H9 (cell line): ENCODE measurements at regions not wholly inside any gene's neighbourhood (a gene's known extent, or its start where the extent isn't known, plus 50 kb on each side); places are given as distances from the start of the nearest gene placed in this dataset.

Experiments
- DNase-seq: peaks from one replicate; pipeline ENCODE4 v3.0.0-alpha.2; 2017
- H2AFZ ChIP-seq: one replicate; pipeline ENCODE4 v1.6.1; 2013; ENCODE audit warnings: mild to moderate bottlenecking, low read length, control low read depth, moderate library complexity
- H2AK5ac ChIP-seq: 2 replicates; pipeline ENCODE4 v1.6.1; 2013; ENCODE audit warnings: low read length, control low read depth, mixed read lengths; ENCODE audit not compliant: insufficient read length
- H2BK120ac ChIP-seq: one replicate; pipeline ENCODE4 v1.6.1; 2013; ENCODE audit warnings: low read depth, mild to moderate bottlenecking, low read length, control low read depth, inconsistent platforms; ENCODE audit not compliant: poor library complexity, severe bottlenecking
- H2BK12ac ChIP-seq: 2 replicates; pipeline ENCODE4 v1.6.1; 2013; ENCODE audit warnings: low read length, control low read depth, mixed read lengths, low read depth; ENCODE audit not compliant: insufficient read length
- H2BK15ac ChIP-seq: 2 replicates; pipeline ENCODE4 v1.6.1; 2013; ENCODE audit warnings: low read depth, low read length, control low read depth
- H2BK20ac ChIP-seq: one replicate; pipeline ENCODE4 v1.6.1; 2013; ENCODE audit warnings: low read depth, mild to moderate bottlenecking, low read length, control low read depth, inconsistent platforms; ENCODE audit not compliant: poor library complexity, severe bottlenecking
- H2BK5ac ChIP-seq: 2 replicates; pipeline ENCODE4 v1.6.1; 2013; ENCODE audit warnings: low read length, control low read depth, mixed read lengths; ENCODE audit not compliant: insufficient read length
- H3K14ac ChIP-seq: 2 replicates; pipeline ENCODE4 v1.6.1; 2013; ENCODE audit warnings: low read length, control low read depth; ENCODE audit not compliant: insufficient read depth
- H3K18ac ChIP-seq: 2 replicates; pipeline ENCODE4 v1.6.1; 2013; ENCODE audit warnings: low read depth, mild to moderate bottlenecking, mixed read lengths, low read length, control low read depth; ENCODE audit not compliant: insufficient read length
- H3K23ac ChIP-seq: 2 replicates; pipeline ENCODE4 v1.6.1; 2013; ENCODE audit warnings: low read length, control low read depth, mixed read lengths, low read depth; ENCODE audit not compliant: insufficient read length
- H3K23me2 ChIP-seq: 2 replicates; pipeline ENCODE4 v1.6.1; 2013; ENCODE audit warnings: low read depth, mild to moderate bottlenecking, mixed read lengths, low read length, control low read depth; ENCODE audit not compliant: insufficient read length, poor library complexity, severe bottlenecking
- H3K27ac ChIP-seq: 2 replicates; pipeline ENCODE4 v1.5.1; 2013; ENCODE audit warnings: low read length, control low read depth, mixed read lengths, low read depth; ENCODE audit not compliant: insufficient read length
- H3K27me3 ChIP-seq: 2 replicates; pipeline ENCODE4 v1.6.1; 2013; ENCODE audit warnings: low read length, control low read depth, inconsistent platforms; ENCODE audit not compliant: insufficient read depth
- H3K4ac ChIP-seq: 2 replicates; pipeline ENCODE4 v1.6.1; 2013; ENCODE audit warnings: low read depth, mild to moderate bottlenecking, control low read depth, inconsistent platforms, low read length, moderate library complexity
- H3K4me1 ChIP-seq: 2 replicates; pipeline ENCODE4 v1.6.1; 2013; ENCODE audit warnings: low read length, control low read depth, inconsistent platforms; ENCODE audit not compliant: insufficient read depth
- H3K4me2 ChIP-seq: 2 replicates; pipeline ENCODE4 v1.6.1; 2013; ENCODE audit warnings: low read length, control low read depth, mixed read lengths; ENCODE audit not compliant: insufficient read length, insufficient read depth
- H3K56ac ChIP-seq: 2 replicates; pipeline ENCODE4 v1.6.1; 2013; ENCODE audit warnings: low read depth, mild to moderate bottlenecking, mixed read lengths, low read length, control low read depth; ENCODE audit not compliant: insufficient read length
- H3K79me1 ChIP-seq: 2 replicates; pipeline ENCODE4 v1.6.1; 2013; ENCODE audit warnings: low read depth, mild to moderate bottlenecking, moderate library complexity, low read length, control low read depth, inconsistent platforms; ENCODE audit not compliant: insufficient read depth, poor library complexity, severe bottlenecking
- H3K79me2 ChIP-seq: 2 replicates; pipeline ENCODE4 v1.6.1; 2013; ENCODE audit warnings: low read length, control low read depth, inconsistent platforms; ENCODE audit not compliant: insufficient read depth
- H3K9ac ChIP-seq: 2 replicates; pipeline ENCODE4 v1.6.1; 2013; ENCODE audit warnings: low read length, control low read depth, mixed read lengths; ENCODE audit not compliant: insufficient read length; ENCODE audit errors: extremely low read depth
- H3K9me3 ChIP-seq: one replicate; pipeline ENCODE4 v1.6.1; 2013; ENCODE audit warnings: low read depth, low read length, inconsistent platforms; ENCODE audit not compliant: control insufficient read depth
- H3T11ph ChIP-seq: one replicate; pipeline ENCODE4 v1.6.1; 2013; ENCODE audit warnings: mild to moderate bottlenecking, low read length, control low read depth, inconsistent platforms
- H4K20me1 ChIP-seq: one replicate; pipeline ENCODE4 v1.6.1; 2013; ENCODE audit not compliant: control insufficient read depth, insufficient read length, insufficient read depth
- H4K5ac ChIP-seq: 2 replicates; pipeline ENCODE4 v1.6.1; 2013; ENCODE audit warnings: low read depth, mild to moderate bottlenecking, mixed read lengths, low read length, control low read depth; ENCODE audit not compliant: insufficient read length
- H4K8ac ChIP-seq: replicated peaks from 2 replicates; pipeline ENCODE4 v1.6.1; 2013; ENCODE audit warnings: low read length, control low read depth, mixed read lengths, low read depth; ENCODE audit not compliant: insufficient read length
- H4K91ac ChIP-seq: 2 replicates; pipeline ENCODE4 v1.6.1; 2013; ENCODE audit warnings: low read depth, mild to moderate bottlenecking, moderate library complexity, mixed read lengths, low read length, control low read depth; ENCODE audit not compliant: insufficient read length
- H3K27ac Mint-ChIP-seq, 3 experiments: 2 replicates in 2 of 3; 3 replicates in 1 of 3; pipeline ENCODE4 v1.8.0; 2020 to 2021; ENCODE audit warnings: mixed read lengths in 3 of 3, mild to moderate bottlenecking in 1 of 3, moderate library complexity in 1 of 3
- H3K27me3 Mint-ChIP-seq: 2 replicates; pipeline ENCODE4 v1.8.0; 2021; ENCODE audit warnings: low read depth, mild to moderate bottlenecking, moderate library complexity, mixed read lengths
- H3K36me3 Mint-ChIP-seq, 3 experiments: 2 replicates in 2 of 3; 3 replicates in 1 of 3; pipeline ENCODE4 v1.8.0; 2020 to 2021; ENCODE audit warnings: low read depth in 3 of 3, mixed read lengths in 3 of 3; ENCODE audit not compliant: insufficient read depth in 1 of 3
- H3K4me1 Mint-ChIP-seq, 2 experiments: 2 replicates each; pipeline ENCODE4 v1.8.0; 2020; ENCODE audit warnings: mixed read lengths in 2 of 2
- H3K4me3 Mint-ChIP-seq, 2 experiments: 2 replicates in 1 of 2; 3 replicates in 1 of 2; pipeline ENCODE4 v1.8.0; 2020 to 2021; ENCODE audit warnings: mild to moderate bottlenecking in 2 of 2, mixed read lengths in 2 of 2, moderate library complexity in 1 of 2
- H3K9me3 Mint-ChIP-seq, 2 experiments: 2 replicates in 1 of 2; 3 replicates in 1 of 2; pipeline ENCODE4 v1.8.0; 2020; ENCODE audit warnings: mild to moderate bottlenecking in 2 of 2, mixed read lengths in 2 of 2, moderate library complexity in 1 of 2
- WGBS: extraction: QIAGEN DNeasy Blood & Tissue Kit; methylation state at CpG from one replicate; pipeline ENCODE4 v1.1.7; 2013; ENCODE audit warnings: missing lambda C conversion rate, low lambda C conversion rate, mixed read lengths; ENCODE audit not compliant: insufficient read length; ENCODE audit errors: extremely low coverage; 5-methylcytosine and 5-hydroxymethylcytosine counted together
- TF ChIP-seq, protein P1 (sequence below): fragments of 200-600 bp; sonication (generic); conservative IDR thresholded peaks from 3 replicates; pipeline ENCODE4 v1.8.0; 2021; ENCODE audit warnings: antibody characterized with exemption, mild to moderate bottlenecking

- Histone ChIP-seq H3K9ac (no peak overlapping the region), H3K4ac (no peak overlapping the region), H3T11ph (no peak overlapping the region), H3K79me1 (no peaks in the 10 kb centered on the region), H3K27ac (no peak overlapping the region), H2BK20ac (no peak overlapping the region), H3K9me3 (no peaks in the 10 kb centered on the region), H3K18ac (no peak overlapping the region), H4K91ac (no peak overlapping the region), H2BK5ac (no peak overlapping the region), H3K56ac (no peak overlapping the region), H2BK15ac (no peak overlapping the region), H2AK5ac (no peak overlapping the region), H4K5ac (no peak overlapping the region), H2BK120ac (no peak overlapping the region), H3K4me2 (no peak overlapping the region), H3K23ac (no peak overlapping the region), H3K4me1 (no peaks in the 10 kb centered on the region), H3K79me2 (no peaks in the 10 kb centered on the region), H2AFZ (no peak overlapping the region), H3K14ac (no peak overlapping the region), H3K27me3 (no peaks in the 10 kb centered on the region; the same call in 1 of the 2 replicates), H4K8ac (no peak overlapping the region), H2BK12ac (no peak overlapping the region), H3K23me2 (no peaks in the 10 kb centered on the region), H4K20me1 (no peaks in the 10 kb centered on the region)
- Mint-ChIP-seq H3K27ac (no peak overlapping the region), H3K4me1 (peaks cover 0 to 4% of the 10 kb centered on the region in 2 experiments; a peak in 1 of 4 replicates), H3K9me3 (no peaks in the 10 kb centered on the region), H3K4me3 (no peak overlapping the region), H3K36me3 (no peaks in the 10 kb centered on the region), H3K27me3 (no peaks in the 10 kb centered on the region)
- TF ChIP-seq, protein P1, sequence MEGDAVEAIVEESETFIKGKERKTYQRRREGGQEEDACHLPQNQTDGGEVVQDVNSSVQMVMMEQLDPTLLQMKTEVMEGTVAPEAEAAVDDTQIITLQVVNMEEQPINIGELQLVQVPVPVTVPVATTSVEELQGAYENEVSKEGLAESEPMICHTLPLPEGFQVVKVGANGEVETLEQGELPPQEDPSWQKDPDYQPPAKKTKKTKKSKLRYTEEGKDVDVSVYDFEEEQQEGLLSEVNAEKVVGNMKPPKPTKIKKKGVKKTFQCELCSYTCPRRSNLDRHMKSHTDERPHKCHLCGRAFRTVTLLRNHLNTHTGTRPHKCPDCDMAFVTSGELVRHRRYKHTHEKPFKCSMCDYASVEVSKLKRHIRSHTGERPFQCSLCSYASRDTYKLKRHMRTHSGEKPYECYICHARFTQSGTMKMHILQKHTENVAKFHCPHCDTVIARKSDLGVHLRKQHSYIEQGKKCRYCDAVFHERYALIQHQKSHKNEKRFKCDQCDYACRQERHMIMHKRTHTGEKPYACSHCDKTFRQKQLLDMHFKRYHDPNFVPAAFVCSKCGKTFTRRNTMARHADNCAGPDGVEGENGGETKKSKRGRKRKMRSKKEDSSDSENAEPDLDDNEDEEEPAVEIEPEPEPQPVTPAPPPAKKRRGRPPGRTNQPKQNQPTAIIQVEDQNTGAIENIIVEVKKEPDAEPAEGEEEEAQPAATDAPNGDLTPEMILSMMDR: no peak
- no CpG with 5 or more reads among the region's 1 CpG for WGBS
- no peak for DNase-seq
Observed at GRCh38 chr5:89397096-89397495, 514.1 kb upstream of the MEF2C start.
